Cardiac muscle cell (in vitro differentiated cells and primary cell): ENCODE measurements at regions not wholly inside any gene's neighbourhood (a gene's known extent, or its start where the extent isn't known, plus 50 kb on each side); places are given as distances from the start of the nearest gene placed in this dataset.
A peak's percentile ranks its signal among the peaks of the same experiment; 100 is the strongest.
"Not testable (repeated sequence)": the region's sequence is repeated elsewhere in the genome, so short reads cannot be mapped to it uniquely, and the experiment has no call there.

ENCODE experiments used
- DNase-seq, 2 donors: peaks; one replicate each; pipeline versions ENCODE4 v3.0.0 to v3.0.0-alpha.2; 2010 to 2017; ENCODE audit warnings: low read depth in 1 of 2, low spot score in 1 of 2
- H3K27ac ChIP-seq: fragments of 200-600 bp; sonication (generic); 2 replicates; pipeline ENCODE4 v1.5.1; 2016
- H3K27me3 ChIP-seq: fragments of 200-600 bp; sonication (generic); 2 replicates; pipeline ENCODE4 v1.6.0; 2016; ENCODE audit warnings: control low read depth
- H3K36me3 ChIP-seq: fragments of 200-600 bp; sonication (generic); 2 replicates; pipeline ENCODE4 v1.5.1; 2016; ENCODE audit warnings: control low read depth
- H3K4me1 ChIP-seq: fragments of 200-600 bp; sonication (generic); 2 replicates; pipeline ENCODE4 v1.8.1; 2017; ENCODE audit warnings: low read depth, mild to moderate bottlenecking, mixed run types
- H3K4me3 ChIP-seq: fragments of 200-600 bp; sonication (generic); 2 replicates; pipeline ENCODE4 v1.5.1; 2016; ENCODE audit warnings: mild to moderate bottlenecking
- H3K9me3 ChIP-seq: fragments of 200-600 bp; sonication (generic); 2 replicates; pipeline ENCODE4 v1.5.1; 2017; ENCODE audit warnings: low read depth, mild to moderate bottlenecking, control low read depth
- CTCF ChIP-seq: IDR thresholded peaks from 2 replicates; pipeline ENCODE4 v1.5.1; 2012; ENCODE audit warnings: low read depth, mild to moderate bottlenecking, low read length

DNA sequence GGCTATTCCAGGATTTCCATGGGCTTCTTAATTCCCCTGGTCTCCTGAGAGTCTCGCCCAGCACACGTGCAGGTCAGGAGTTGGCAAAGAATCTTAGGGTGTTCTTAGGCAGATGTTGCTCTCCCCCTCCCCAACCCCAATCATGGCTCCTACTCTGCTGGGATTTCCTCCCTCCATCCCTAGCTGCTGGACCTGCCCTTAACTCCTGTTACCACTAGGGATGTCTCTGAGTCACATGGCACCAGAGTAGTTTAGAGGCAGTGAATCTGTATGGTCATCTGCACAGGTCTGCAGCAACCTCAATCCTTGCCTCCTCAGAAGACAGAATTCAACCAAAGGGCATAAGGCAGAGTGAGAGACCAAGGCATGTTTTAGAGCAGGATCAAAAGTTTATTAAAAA, 51.8 kb upstream of the CHST3 start:
- peak; percentile 14 for TF ChIP-seq CTCF
- no peak for DNase-seq
- H3K4me1 ChIP-seq = no peaks in the 10 kb centered on the region
- no peaks in the 10 kb centered on the region for H3K36me3 ChIP-seq
- no peak overlapping the region for H3K27ac ChIP-seq
- H3K9me3 ChIP-seq = no peaks in the 10 kb centered on the region
- H3K4me3 ChIP-seq = no peak overlapping the region
- no peaks in the 10 kb centered on the region for H3K27me3 ChIP-seq

DNA sequence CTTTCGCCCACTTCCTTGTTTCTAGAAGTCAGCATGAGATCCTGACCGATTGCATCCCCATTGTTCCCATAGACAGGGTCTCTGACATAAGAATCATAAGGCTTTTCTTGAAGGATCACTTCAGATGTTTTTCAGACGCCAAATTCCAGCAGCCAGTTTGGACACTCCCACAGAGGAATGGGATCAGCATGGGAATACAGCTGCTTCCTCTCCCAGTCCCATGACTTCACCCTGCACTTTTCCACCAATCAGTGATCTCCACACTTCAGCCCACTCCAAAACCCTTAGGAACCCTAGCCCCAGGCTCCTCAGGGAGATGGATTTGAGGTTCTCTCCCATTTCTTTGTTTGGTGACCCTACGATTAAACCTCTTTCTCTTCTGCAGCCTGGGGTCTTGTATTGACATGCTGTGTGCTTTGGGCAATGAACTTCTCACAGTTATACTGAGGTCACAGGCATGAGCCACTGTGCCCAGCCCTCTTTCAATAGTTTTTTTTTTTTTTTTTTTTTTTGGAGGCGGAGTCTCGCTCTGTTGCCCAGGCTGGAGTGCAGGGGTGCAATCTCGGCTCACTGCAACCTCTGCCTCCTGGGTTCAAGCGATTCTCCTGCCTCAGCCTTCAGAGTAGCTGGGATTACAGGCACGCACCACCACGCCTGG, 52.8 kb upstream of the CHST3 start:
- H3K36me3 ChIP-seq = no peaks in the 10 kb centered on the region
- H3K4me3 ChIP-seq = no peak overlapping the region
- no peaks in the 10 kb centered on the region for H3K4me1 ChIP-seq
- peak in 1 of 2 donors; percentile 65 for DNase-seq
- TF ChIP-seq CTCF = no peak
- H3K9me3 ChIP-seq = no peaks in the 10 kb centered on the region
- H3K27me3 ChIP-seq = no peaks in the 10 kb centered on the region
- no peak overlapping the region for H3K27ac ChIP-seq

DNA sequence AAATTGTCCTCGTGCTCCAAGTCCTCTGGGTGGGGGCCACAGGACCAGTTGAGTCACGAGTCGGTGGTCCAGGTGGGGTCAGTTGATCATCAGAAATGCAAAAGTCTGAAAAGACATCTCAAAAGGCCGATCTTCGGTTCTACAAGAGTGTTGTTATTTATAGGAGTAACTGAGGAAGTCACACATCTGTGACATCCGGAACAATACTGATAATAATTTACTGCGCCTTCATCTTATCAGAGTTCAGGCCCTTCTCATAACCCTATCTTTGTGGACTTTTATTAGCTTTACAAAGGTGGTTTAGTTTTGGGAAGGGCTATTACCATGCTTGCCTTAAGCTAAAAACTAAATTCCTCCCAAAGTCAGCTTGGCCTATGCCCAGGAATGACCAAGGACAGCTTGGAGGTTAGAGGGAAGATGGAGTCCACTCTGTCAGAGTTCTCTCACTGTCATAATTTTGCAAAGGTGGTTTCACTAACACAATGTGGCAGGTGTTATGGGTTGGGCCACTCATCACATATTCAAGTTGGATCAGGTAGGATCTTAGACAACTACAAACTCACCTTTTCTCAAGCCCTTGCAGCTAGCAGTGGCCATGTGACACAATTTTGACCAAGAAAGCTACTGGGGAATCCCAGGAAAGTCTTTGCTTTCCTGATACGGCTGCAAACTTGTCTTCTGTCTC, 54.7 kb upstream of the CHST3 start:
- Histone ChIP-seq H3K27me3 (no peaks in the 10 kb centered on the region), H3K36me3 (no peaks in the 10 kb centered on the region), H3K9me3 (no peaks in the 10 kb centered on the region), H3K4me3 (no peak overlapping the region), H3K27ac (no peak overlapping the region), H3K4me1 (no peaks in the 10 kb centered on the region)
- no peak for TF ChIP-seq CTCF
- no peak for DNase-seq

DNA sequence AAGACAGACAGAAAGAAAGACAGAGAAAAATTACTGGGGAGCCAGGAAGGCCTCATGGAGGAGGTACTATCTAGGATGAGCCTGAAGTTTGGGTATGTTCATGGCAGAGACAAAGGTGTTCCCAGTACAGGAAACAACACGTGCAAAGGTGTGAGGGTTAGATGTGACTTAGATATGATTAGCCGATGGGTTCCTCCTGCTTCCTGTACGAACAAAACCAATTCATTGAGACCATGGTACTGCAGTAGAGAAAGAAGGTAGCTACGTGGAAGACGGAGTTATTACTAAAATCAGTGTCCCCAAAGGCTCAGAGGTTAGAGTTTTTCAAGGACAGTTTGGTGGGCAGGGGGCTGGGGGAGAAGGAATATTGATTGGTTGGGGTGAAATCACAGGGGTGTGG, 55.2 kb upstream of the CHST3 start:
- Histone ChIP-seq H3K4me3 (no peak overlapping the region), H3K9me3 (no peaks in the 10 kb centered on the region), H3K27ac (no peak overlapping the region), H3K27me3 (no peaks in the 10 kb centered on the region), H3K4me1 (no peaks in the 10 kb centered on the region), H3K36me3 (no peaks in the 10 kb centered on the region)
- DNase-seq = no peak
- no peak for TF ChIP-seq CTCF

- no peak overlapping the region for H3K4me3 ChIP-seq
- no peak for TF ChIP-seq CTCF
- no peak overlapping the region for H3K27ac ChIP-seq
- H3K27me3 ChIP-seq = no peaks in the 10 kb centered on the region
- no peaks in the 10 kb centered on the region for H3K9me3 ChIP-seq
- DNase-seq = no peak
- no peaks in the 10 kb centered on the region for H3K4me1 ChIP-seq
- H3K36me3 ChIP-seq = no peaks in the 10 kb centered on the region
Measured at GRCh38 chr10:71905164-71905563, 54.1 kb upstream of the PSAP start.

DNA sequence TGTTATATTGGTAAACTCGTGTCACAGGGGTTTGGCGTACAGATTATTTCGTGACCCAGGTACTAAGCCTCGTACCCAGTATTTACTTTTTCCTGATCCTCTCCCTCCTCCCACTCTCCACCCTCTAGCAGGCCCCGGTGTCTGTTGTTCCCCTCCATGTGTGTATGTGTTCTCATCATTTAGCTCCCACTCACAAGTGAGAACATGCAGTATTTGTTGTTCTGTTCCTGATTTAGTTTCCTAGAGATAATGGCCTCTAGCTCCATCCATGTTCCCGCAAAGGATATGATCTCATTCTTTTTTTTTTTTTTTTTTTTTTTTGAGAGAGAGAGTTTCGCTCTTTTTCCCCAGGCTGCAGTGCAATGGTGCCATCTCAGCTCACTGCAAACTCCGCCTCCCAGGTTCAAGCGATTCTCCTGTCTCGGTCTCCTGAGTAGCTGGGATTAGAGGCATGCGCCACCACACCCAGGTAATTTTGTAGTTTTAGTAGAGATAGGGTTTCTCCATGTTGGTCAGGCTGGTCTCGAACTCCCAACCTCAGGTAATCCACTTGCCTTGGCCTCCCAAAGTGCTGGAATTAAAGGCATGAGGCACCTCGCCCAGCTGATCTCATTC, 52.7 kb upstream of the PSAP start:
- not testable (repeated sequence) for H3K9me3 ChIP-seq, H3K36me3 ChIP-seq, H3K4me1 ChIP-seq, H3K27ac ChIP-seq, H3K4me3 ChIP-seq, H3K27me3 ChIP-seq
- peak in 1 of 2 donors; percentile 63 for DNase-seq
